SK-N-SH (cell line): ENCODE measurements at regions not wholly inside any gene's neighbourhood (a gene's known extent, or its start where the extent isn't known, plus 50 kb on each side); places are given as distances from the start of the nearest gene placed in this dataset.
A peak's percentile ranks its signal among the peaks of the same experiment; 100 is the strongest.

Experiments used
- CTCF ChIA-PET: fragments of 300-600, 350-600 bp; formaldehyde crosslinking; extraction: SDS; loops from one replicate; lab custom pipeline; 2021; lab: Yijun Ruan, JAX
- POLR2A ChIA-PET: fragments of 350-600 bp; sonication (Branson Sonifier 250); formaldehyde crosslinking; extraction: SDS; loops from one replicate; lab custom pipeline; 2020; ENCODE audit warnings: antibody characterized with exemption, inconsistent platforms; lab: Yijun Ruan, JAX
- DNase-seq: peaks from one replicate; pipeline ENCODE4 v3.0.0; 2012
- H2AFZ ChIP-seq: fragments of 200-600 bp; sonication (generic); 2 replicates; pipeline ENCODE4 v1.8.1; 2016; ENCODE audit warnings: antibody characterized with exemption, mild to moderate bottlenecking, low read depth
- H3F3A ChIP-seq: fragments of 200-600 bp; sonication (generic); replicated peaks from 2 replicates; pipeline ENCODE3; 2016; ENCODE audit warnings: antibody characterized with exemption, mild to moderate bottlenecking; ENCODE audit not compliant: insufficient read depth
- H3K27ac ChIP-seq, 2 experiments: fragments of 200-500 bp in 1 of 2; fragments of 200-600 bp in 1 of 2; sonication (Bioruptor generic) in 1 of 2; sonication (generic), shearing (Covaris generic) in 1 of 2; 2 replicates each; pipeline versions ENCODE4 v1.5.1 to v1.6.1; 2014 to 2016; ENCODE audit warnings: low read depth in 2 of 2, inconsistent platforms in 1 of 2, low read length in 1 of 2, mild to moderate bottlenecking in 1 of 2, mixed read lengths in 1 of 2
- H3K27me3 ChIP-seq: fragments of 200-600 bp; sonication (generic), shearing (Covaris generic); 2 replicates; pipeline ENCODE4 v1.6.1; 2016; ENCODE audit warnings: mixed run types; ENCODE audit not compliant: insufficient read depth
- H3K36me3 ChIP-seq, 2 experiments: fragments of 200-500 bp in 1 of 2; fragments of 200-600 bp in 1 of 2; sonication (Bioruptor generic) in 1 of 2; sonication (generic) in 1 of 2; replicated peaks in 1 of 2; 2 replicates each; pipeline versions ENCODE3 to v1.5.1; 2014 to 2016; ENCODE audit warnings: low read length in 1 of 2, mild to moderate bottlenecking in 1 of 2; ENCODE audit not compliant: insufficient read depth in 2 of 2, control insufficient read depth in 1 of 2
- H3K4me1 ChIP-seq, 2 experiments: fragments of 200-500 bp in 1 of 2; fragments of 200-600 bp in 1 of 2; sonication (Bioruptor generic) in 1 of 2; sonication (generic), shearing (Covaris generic) in 1 of 2; 2 replicates each; pipeline versions ENCODE4 v1.5.1 to v1.6.1; 2014 to 2016; ENCODE audit warnings: low read depth in 1 of 2, low read length in 1 of 2, mixed run types in 1 of 2; ENCODE audit not compliant: insufficient read depth in 2 of 2, control insufficient read depth in 1 of 2
- H3K4me2 ChIP-seq: fragments of 200-600 bp; sonication (generic), shearing (Covaris generic); 2 replicates; pipeline ENCODE4 v1.6.1; 2017; ENCODE audit warnings: mixed run types
- H3K4me3 ChIP-seq, 2 experiments: fragments of 200-500 bp in 1 of 2; fragments of 200-600 bp in 1 of 2; sonication (Bioruptor generic) in 1 of 2; sonication (generic), shearing (Covaris generic) in 1 of 2; 2 replicates each; pipeline versions ENCODE4 v1.5.1 to v1.8.1; 2014 to 2016; ENCODE audit warnings: low read depth in 2 of 2, inconsistent platforms in 1 of 2, low read length in 1 of 2, mild to moderate bottlenecking in 1 of 2, mixed read lengths in 1 of 2, moderate library complexity in 1 of 2
- H3K79me2 ChIP-seq: fragments of 200-600 bp; sonication (generic); 2 replicates; pipeline ENCODE4 v1.8.1; 2017; ENCODE audit warnings: mild to moderate bottlenecking; ENCODE audit not compliant: insufficient read depth
- H3K9ac ChIP-seq: fragments of 200-600 bp; sonication (generic); 2 replicates; pipeline ENCODE4 v1.6.1; 2017; ENCODE audit warnings: mixed run types
- H3K9me2 ChIP-seq: fragments of 200-600 bp; sonication (generic); 2 replicates; pipeline ENCODE4 v1.6.1; 2017; ENCODE audit warnings: mixed run types
- H3K9me3 ChIP-seq: fragments of 200-600 bp; sonication (generic); 2 replicates; pipeline ENCODE4 v1.6.1; 2017; ENCODE audit warnings: mixed run types, mild to moderate bottlenecking, moderate library complexity
- H4K20me1 ChIP-seq: fragments of 200-600 bp; sonication (generic); 2 replicates; pipeline ENCODE4 v1.6.1; 2017; ENCODE audit warnings: mild to moderate bottlenecking, mixed run types; ENCODE audit not compliant: insufficient read depth
- CHD2 ChIP-seq: fragments of 150-350 bp; IDR thresholded peaks from 2 replicates; pipeline ENCODE4 v1.6.1; 2018; ENCODE audit warnings: low read length; ENCODE audit not compliant: partially characterized antibody
- CTCF ChIP-seq: fragments of 200-600 bp; sonication (generic); IDR thresholded peaks from 2 replicates; pipeline ENCODE4 v1.6.1; 2017; ENCODE audit warnings: antibody characterized with exemption, mild to moderate bottlenecking, moderate library complexity
- ELF1 ChIP-seq: IDR thresholded peaks from 2 replicates; pipeline ENCODE4 v1.4.0; 2012
- EP300 ChIP-seq, 2 experiments: IDR thresholded peaks; 2 replicates each; pipeline versions ENCODE4 v1.4.0 to v1.6.1; 2012; ENCODE audit warnings: borderline replicate concordance in 1 of 2, low read depth in 1 of 2, low read length in 1 of 2
- FOSL2 ChIP-seq: IDR thresholded peaks from 2 replicates; pipeline ENCODE4 v1.4.0; 2012; ENCODE audit warnings: low read depth, mild to moderate bottlenecking, moderate library complexity, borderline replicate concordance
- FOXM1 ChIP-seq: IDR thresholded peaks from 2 replicates; pipeline ENCODE4 v1.4.0; 2012; ENCODE audit warnings: low read depth, mild to moderate bottlenecking
- GABPA ChIP-seq: IDR thresholded peaks from 2 replicates; pipeline ENCODE4 v1.4.0; 2012; ENCODE audit warnings: low read depth, mild to moderate bottlenecking
- JUND ChIP-seq: IDR thresholded peaks from 2 replicates; pipeline ENCODE4 v1.4.0; 2012
- MAX ChIP-seq: IDR thresholded peaks from 2 replicates; pipeline ENCODE4 v1.4.0; 2012; ENCODE audit warnings: low read depth
- MEF2A ChIP-seq: IDR thresholded peaks from 2 replicates; pipeline ENCODE4 v1.4.0; 2012; ENCODE audit warnings: low read depth, borderline replicate concordance
- MXI1 ChIP-seq: IDR thresholded peaks from 2 replicates; pipeline ENCODE4 v1.6.1; 2012; ENCODE audit warnings: mild to moderate bottlenecking, low read depth, low read length, improper control_type of control experiment
- NFIC ChIP-seq: IDR thresholded peaks from 2 replicates; pipeline ENCODE4 v1.4.0; 2012; ENCODE audit warnings: borderline replicate concordance
- RAD21 ChIP-seq: IDR thresholded peaks from 2 replicates; pipeline ENCODE4 v1.6.1; 2012; ENCODE audit warnings: mild to moderate bottlenecking, low read length
- RXRA ChIP-seq: IDR thresholded peaks from 2 replicates; pipeline ENCODE4 v1.4.0; 2012; ENCODE audit warnings: low read depth, mild to moderate bottlenecking, borderline replicate concordance
- SMC3 ChIP-seq: IDR thresholded peaks from 2 replicates; pipeline ENCODE4 v1.6.1; 2012; ENCODE audit warnings: low read depth, low read length, improper control_type of control experiment
- TEAD4 ChIP-seq: IDR thresholded peaks from 2 replicates; pipeline ENCODE4 v1.4.0; 2012; ENCODE audit warnings: mild to moderate bottlenecking, borderline replicate concordance; ENCODE audit not compliant: insufficient read depth
- USF2 ChIP-seq: fragments of 150-350 bp; IDR thresholded peaks from 2 replicates; pipeline ENCODE4 v1.6.1; 2017; ENCODE audit warnings: antibody characterized with exemption, low read length, low read depth, borderline replicate concordance
- WGBS: methylation state at CpG from one replicate; pipeline ENCODE4 v1.1.6; 2017; ENCODE audit warnings: low lambda C conversion rate; 5-methylcytosine and 5-hydroxymethylcytosine counted together

- H3K9me2 ChIP-seq: no peaks in the 10 kb centered on the region
- no peak overlapping the region for H3K27ac ChIP-seq
- no peak overlapping the region for H2AFZ ChIP-seq
- H3K4me3 ChIP-seq: no peak overlapping the region
- H3K9me3 ChIP-seq: no peaks in the 10 kb centered on the region
- H3K27me3 ChIP-seq: no peaks in the 10 kb centered on the region
- POLR2A ChIA-PET: no interaction called here
- no peaks in the 10 kb centered on the region for H3F3A ChIP-seq
- CTCF ChIA-PET: no interaction called here
- TF ChIP-seq CHD2 (no peak), MXI1 (no peak), JUND (no peak), FOSL2 (no peak), FOXM1 (no peak), ELF1 (no peak), RAD21 (no peak), TEAD4 (no peak), MEF2A (no peak), EP300 (IDR thresholded peaks at IDR 0.05; ENCODE audit: borderline replicate concordance in 1 of 2, low read depth in 1 of 2, low read length in 1 of 2) (no peak), CTCF (no peak), GABPA (no peak), USF2 (no peak), RXRA (no peak), NFIC (no peak)
- 58% methylated on average over 5 of the region's 5 CpGs for WGBS
- H3K9ac ChIP-seq: no peak overlapping the region
- DNase-seq: no peak
- H3K36me3 ChIP-seq: no peaks in the 10 kb centered on the region
- no peak overlapping the region for H3K4me2 ChIP-seq
- no peaks in the 10 kb centered on the region; a peak in 1 of 4 replicates for H3K4me1 ChIP-seq
- no peaks in the 10 kb centered on the region for H4K20me1 ChIP-seq
- H3K79me2 ChIP-seq: no peaks in the 10 kb centered on the region
These were observed 938.4 kb upstream of the SEMA6D start for GRCh38 chr15:46778876-46779275.

GRCh38 chr15:46786590-46787285 is 930.6 kb upstream of the SEMA6D start:
- Histone ChIP-seq H3K9ac (no peak overlapping the region), H3K36me3 (no peaks in the 10 kb centered on the region), H3K9me2 (no peaks in the 10 kb centered on the region), H3K4me3 (no peak overlapping the region), H2AFZ (no peak overlapping the region), H3K4me2 (no peak overlapping the region), H3K27me3 (no peaks in the 10 kb centered on the region), H3K4me1 (no peaks in the 10 kb centered on the region), H4K20me1 (no peaks in the 10 kb centered on the region), H3K79me2 (no peaks in the 10 kb centered on the region), H3F3A (no peaks in the 10 kb centered on the region), H3K9me3 (no peaks in the 10 kb centered on the region), H3K27ac (no peak overlapping the region)
- TF ChIP-seq RAD21 (peak; percentile 73), SMC3 (peak; percentile 31), MAX (no peak)
- CTCF ChIA-PET: interaction anchor here (0.6 to 1.9 kb wide), 17 partner anchors 9 to 1499 kb away, joined by 3 to 10 read pairs (median 4); no protein-coding TSS in a partner anchor
- WGBS: 30% methylated on average over 5 of the region's 5 CpGs
- no peak for DNase-seq
- POLR2A ChIA-PET: no interaction called here
